Transverse colon (tissue), 4 donors: ENCODE measurements at regions not wholly inside any gene's neighbourhood (a gene's known extent, or its start where the extent isn't known, plus 50 kb on each side); places are given as distances from the start of the nearest gene placed in this dataset.

Experiments used
- DNase-seq: peaks from one replicate; pipeline ENCODE4 v3.0.0-alpha.2; 2019
- H3K27ac ChIP-seq, 4 donors: fragments of 200-600 bp; sonication (generic); 2 replicates each; pipeline ENCODE4 v1.5.1; 2016 to 2018; ENCODE audit warnings: inconsistent platforms in 4 of 4
- H3K27me3 ChIP-seq: fragments of 200-600 bp; sonication (generic); 2 replicates; pipeline ENCODE4 v1.5.1; 2017; ENCODE audit warnings: inconsistent platforms
- H3K36me3 ChIP-seq, 4 donors: fragments of 200-600 bp; sonication (generic); 2 replicates each; pipeline ENCODE4 v1.5.1; 2017 to 2019; ENCODE audit warnings: inconsistent platforms in 4 of 4
- H3K4me1 ChIP-seq, 4 donors: fragments of 200-600 bp; sonication (generic); 2 replicates each; pipeline ENCODE4 v1.5.1; 2017 to 2020; ENCODE audit warnings: inconsistent platforms in 4 of 4
- H3K4me3 ChIP-seq, 4 donors: fragments of 200-600 bp; sonication (generic); 1 replicate in 1 of 4; 2 replicates in 3 of 4; pipeline versions ENCODE4 v1.5.1 to v1.6.1; 2017 to 2019; ENCODE audit warnings: inconsistent platforms in 4 of 4
- H3K9me3 ChIP-seq, 2 donors: fragments of 200-600 bp; sonication (generic); 2 replicates each; pipeline ENCODE4 v1.5.1; 2017 to 2019; ENCODE audit warnings: inconsistent platforms in 2 of 2
- EP300 ChIP-seq: sonication (generic); formaldehyde crosslinking; IDR thresholded peaks from one replicate; pipeline ENCODE4 v1.6.1; 2017; ENCODE audit warnings: antibody characterized with exemption, low read depth
- POLR2A ChIP-seq: fragments of 450-650 bp; IDR thresholded peaks from one replicate; pipeline ENCODE4 v1.6.1; 2016; ENCODE audit warnings: antibody characterized with exemption, mild to moderate bottlenecking, moderate library complexity
- POLR2AphosphoS5 ChIP-seq, 3 donors: sonication (generic); formaldehyde crosslinking; IDR thresholded peaks; one replicate each; pipeline ENCODE4 v1.6.1; 2016; ENCODE audit warnings: antibody characterized with exemption in 3 of 3
- WGBS, 2 donors: methylation state at CpG; one replicate each; pipeline ENCODE4 v1.1.5; 2018; ENCODE audit warnings: low coverage in 1 of 2; 5-methylcytosine and 5-hydroxymethylcytosine counted together
- in situ Hi-C, 4 donors: fragments of 200-750 bp; cut with MboI; loops; one replicate each; pipeline versions ENCODE4 v1.15.0 to v1.15.1; 2017; ENCODE audit warnings: low sequenced_read_pairs in 3 of 4, low pct_ligation_motif_present in 1 of 4, low pct_unique_long_range_greater_than_20kb in 1 of 4
- intact Hi-C: fragments of 100-400 bp; cut with DNase I; formaldehyde crosslinking; loops from one replicate; pipeline ENCODE4 v1.15.1; 2023; ENCODE audit warnings: low total_unique reads
- TF ChIP-seq, protein P1 (sequence below), 5 experiments: fragments of 200-600 bp in 3 of 5; fragments of 450-650 bp in 2 of 5; sonication (generic) in 3 of 5; IDR thresholded peaks; 1 replicate in 2 of 5; 2 replicates in 3 of 5; pipeline ENCODE4 v1.5.1; 2016 to 2017; ENCODE audit warnings: antibody characterized with exemption in 5 of 5, inconsistent platforms in 3 of 5, mild to moderate bottlenecking in 2 of 5, moderate library complexity in 1 of 5

DNA sequence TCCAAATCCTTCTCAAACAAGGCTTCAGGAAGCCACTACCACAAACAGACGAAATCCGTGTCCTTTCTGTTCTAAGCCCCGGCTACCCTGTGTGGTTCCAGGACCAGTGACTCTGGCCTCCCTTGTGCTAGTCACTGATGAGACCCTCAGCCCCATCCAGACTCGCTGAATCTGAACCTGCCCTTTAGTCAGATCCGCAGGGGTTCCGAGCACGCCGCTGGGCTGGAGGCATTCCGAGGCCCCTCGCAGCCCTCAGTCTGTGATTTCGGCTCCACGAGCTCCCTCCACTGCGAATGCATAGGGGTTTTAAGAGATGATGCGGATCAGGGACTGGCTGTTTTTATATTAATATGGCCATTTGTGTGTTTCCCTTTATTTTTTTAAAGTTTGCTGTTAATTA, 292.7 kb downstream of the IRF8 start:
- peak overlapping the region; percentile 5 to 88 (median 22) for H3K27ac ChIP-seq
- WGBS, 2 donors, result 76% methylated on average over 14 of the region's 14 CpGs; no CpG with 5 or more reads in 1 of the 2 donors

DNA sequence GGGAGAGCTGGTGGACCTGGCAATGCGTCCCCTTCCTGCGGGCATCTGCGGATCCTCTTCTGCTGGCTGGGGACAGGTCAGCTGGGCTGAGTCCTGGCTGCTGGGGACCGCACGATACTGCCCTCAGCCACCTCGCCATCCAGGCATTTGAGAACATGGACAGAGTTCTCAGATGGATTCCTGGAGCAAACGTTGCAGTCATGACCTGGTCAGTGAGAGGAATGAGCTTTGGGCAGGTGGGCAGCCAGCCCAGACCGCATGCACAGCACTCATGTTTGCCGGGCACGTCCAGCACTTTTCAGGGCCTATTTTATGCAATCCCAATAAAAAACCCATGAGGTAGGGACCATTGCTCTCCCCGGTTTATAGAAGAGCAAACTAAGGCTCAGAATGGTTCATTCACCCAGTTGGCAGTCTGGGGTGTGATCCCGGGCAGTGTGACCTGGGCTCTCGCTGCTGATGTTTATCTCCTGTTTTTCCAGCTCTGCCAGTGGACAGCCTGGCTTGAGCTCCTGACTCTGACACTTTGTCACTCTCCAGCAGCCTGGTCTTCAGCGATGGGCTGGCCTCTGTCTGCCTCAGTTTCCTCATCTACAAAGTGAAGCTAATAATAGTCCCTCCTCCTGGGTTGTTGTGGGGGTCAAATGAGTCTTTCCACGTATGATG, 294.7 kb downstream of the IRF8 start:
- intact Hi-C loops (no loop called here), in situ Hi-C loops (loop anchor here in 3 of 4 donors (10.0 to 25.0 kb wide), 2 partner anchors 119 to 319 kb away; partner anchors contain the start of gene FOXF1 (in 3 of the 3))
- H3K27me3 ChIP-seq, result peaks cover 40% of the 10 kb centered on the region
- no peaks in the 10 kb centered on the region for H3K4me1 ChIP-seq
- DNase-seq, result no peak
- no peak for TF ChIP-seq POLR2AphosphoS5 (IDR thresholded peaks at IDR 0.05)
- TF ChIP-seq, protein P1, sequence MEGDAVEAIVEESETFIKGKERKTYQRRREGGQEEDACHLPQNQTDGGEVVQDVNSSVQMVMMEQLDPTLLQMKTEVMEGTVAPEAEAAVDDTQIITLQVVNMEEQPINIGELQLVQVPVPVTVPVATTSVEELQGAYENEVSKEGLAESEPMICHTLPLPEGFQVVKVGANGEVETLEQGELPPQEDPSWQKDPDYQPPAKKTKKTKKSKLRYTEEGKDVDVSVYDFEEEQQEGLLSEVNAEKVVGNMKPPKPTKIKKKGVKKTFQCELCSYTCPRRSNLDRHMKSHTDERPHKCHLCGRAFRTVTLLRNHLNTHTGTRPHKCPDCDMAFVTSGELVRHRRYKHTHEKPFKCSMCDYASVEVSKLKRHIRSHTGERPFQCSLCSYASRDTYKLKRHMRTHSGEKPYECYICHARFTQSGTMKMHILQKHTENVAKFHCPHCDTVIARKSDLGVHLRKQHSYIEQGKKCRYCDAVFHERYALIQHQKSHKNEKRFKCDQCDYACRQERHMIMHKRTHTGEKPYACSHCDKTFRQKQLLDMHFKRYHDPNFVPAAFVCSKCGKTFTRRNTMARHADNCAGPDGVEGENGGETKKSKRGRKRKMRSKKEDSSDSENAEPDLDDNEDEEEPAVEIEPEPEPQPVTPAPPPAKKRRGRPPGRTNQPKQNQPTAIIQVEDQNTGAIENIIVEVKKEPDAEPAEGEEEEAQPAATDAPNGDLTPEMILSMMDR (IDR thresholded peaks at IDR 0.05), result no peak
- TF ChIP-seq POLR2A, result no peak
- no peak for TF ChIP-seq EP300
- H3K36me3 ChIP-seq, result no peaks in the 10 kb centered on the region
- H3K4me3 ChIP-seq, result no peak overlapping the region
- peak overlapping the region; percentile 81 to 91 (median 86) for H3K27ac ChIP-seq
- 46 to 74% methylated on average over 5 to 14 of the region's 15 CpGs for WGBS, 2 donors
- no peaks in the 10 kb centered on the region for H3K9me3 ChIP-seq

More for the DNA sequence above, 292.7 kb downstream of the IRF8 start:
- no peak for TF ChIP-seq POLR2A
- no peak for TF ChIP-seq POLR2AphosphoS5 (IDR thresholded peaks at IDR 0.05)
- TF ChIP-seq, protein P1 (IDR thresholded peaks at IDR 0.05), result no peak
- no peak for TF ChIP-seq EP300
- intact Hi-C loops (no loop called here), in situ Hi-C loops (loop anchor here in 3 of 4 donors (10.0 to 25.0 kb wide), 2 partner anchors 117 to 321 kb away; partner anchors contain the start of gene FOXF1 (in 3 of the 3))
- Histone ChIP-seq H3K4me1 (no peaks in the 10 kb centered on the region), H3K4me3 (no peak overlapping the region), H3K9me3 (no peaks in the 10 kb centered on the region), H3K27me3 (peaks cover 22% of the 10 kb centered on the region), H3K36me3 (no peaks in the 10 kb centered on the region)
- no peak for DNase-seq

DNA sequence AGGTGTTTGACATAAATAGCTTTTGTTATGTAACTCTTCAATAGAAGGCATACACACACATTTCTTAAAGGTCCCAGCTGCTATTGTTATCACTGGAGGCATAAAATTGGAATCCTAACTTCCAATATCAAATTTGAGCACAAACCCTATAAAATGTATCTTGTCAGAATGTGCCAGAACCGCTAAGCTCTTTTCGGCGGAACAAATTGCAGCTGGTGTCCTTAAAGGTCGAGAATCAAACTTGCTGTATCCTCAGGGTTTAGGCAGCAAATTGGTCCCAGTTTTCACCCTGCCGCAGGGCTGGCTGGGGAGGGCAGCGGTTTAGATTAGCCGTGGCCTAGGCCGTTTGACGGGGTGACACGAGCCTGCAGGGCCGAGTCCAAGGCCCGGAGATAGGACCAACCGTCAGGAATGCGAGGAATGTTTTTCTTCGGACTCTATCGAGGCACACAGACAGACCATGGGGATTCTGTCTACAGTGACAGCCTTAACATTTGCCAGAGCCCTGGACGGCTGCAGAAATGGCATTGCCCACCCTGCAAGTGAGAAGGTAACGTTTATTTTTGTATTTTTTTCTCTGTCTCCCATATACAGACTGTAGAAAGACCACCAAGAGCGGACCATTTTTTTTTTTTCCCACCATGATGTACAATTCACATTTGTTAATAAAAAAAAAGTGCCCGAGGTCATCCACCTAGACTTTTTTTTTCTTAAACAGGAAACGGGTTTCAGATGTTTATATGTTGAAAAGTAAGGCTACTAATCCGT, 297.1 kb downstream of the IRF8 start:
- 29 to 52% methylated on average over 6 to 22 of the region's 22 CpGs for WGBS, 2 donors
- Histone ChIP-seq H3K9me3 (no peaks in the 10 kb centered on the region), H3K4me3 (peak overlapping the region in 1 of 4 donors; percentile 17), H3K27me3 (peaks cover 58% of the 10 kb centered on the region), H3K4me1 (peaks cover 0 to 5% (median 3%) of the 10 kb centered on the region in 4 donors), H3K36me3 (no peaks in the 10 kb centered on the region), H3K27ac (peak overlapping the region; percentile 81 to 91 (median 86))
- TF ChIP-seq, protein P1 (IDR thresholded peaks at IDR 0.05), result no peak
- TF ChIP-seq POLR2AphosphoS5 (IDR thresholded peaks at IDR 0.05) (peak; percentile 17 to 24 (median 22)), EP300 (no peak), POLR2A (no peak)
- no peak for DNase-seq
- in situ Hi-C loops, result loop anchor here in 3 of 4 donors (10.0 to 25.0 kb wide), 2 partner anchors 121 to 316 kb away; partner anchors contain the start of gene FOXF1 (in 3 of the 3)
- intact Hi-C loops, result loop anchor here (5.0 kb wide), 1 partner anchor 119 kb away; no protein-coding TSS in a partner anchor
